D721Med (cell line): ENCODE measurements at regions not wholly inside any gene's neighbourhood (a gene's known extent, or its start where the extent isn't known, plus 50 kb on each side); places are given as distances from the start of the nearest gene placed in this dataset.
A peak's percentile ranks its signal among the peaks of the same experiment; 100 is the strongest.

Experiments
- DNase-seq: peaks from one replicate; pipeline ENCODE4 v3.0.0; 2011; ENCODE audit warnings: low spot score; ENCODE audit not compliant: insufficient read length
- FAIRE-seq: peaks from 2 replicates; lab custom pipeline; 2011; peaks lifted over from hg19 to GRCh38; lab: Jason Lieb, UNC
- TF ChIP-seq, protein P1 (sequence below): IDR thresholded peaks from 2 replicates; pipeline ENCODE4 v1.5.1; 2012; ENCODE audit warnings: mild to moderate bottlenecking, control low read depth; ENCODE audit not compliant: insufficient read depth; ENCODE audit errors: missing control alignments

DNA sequence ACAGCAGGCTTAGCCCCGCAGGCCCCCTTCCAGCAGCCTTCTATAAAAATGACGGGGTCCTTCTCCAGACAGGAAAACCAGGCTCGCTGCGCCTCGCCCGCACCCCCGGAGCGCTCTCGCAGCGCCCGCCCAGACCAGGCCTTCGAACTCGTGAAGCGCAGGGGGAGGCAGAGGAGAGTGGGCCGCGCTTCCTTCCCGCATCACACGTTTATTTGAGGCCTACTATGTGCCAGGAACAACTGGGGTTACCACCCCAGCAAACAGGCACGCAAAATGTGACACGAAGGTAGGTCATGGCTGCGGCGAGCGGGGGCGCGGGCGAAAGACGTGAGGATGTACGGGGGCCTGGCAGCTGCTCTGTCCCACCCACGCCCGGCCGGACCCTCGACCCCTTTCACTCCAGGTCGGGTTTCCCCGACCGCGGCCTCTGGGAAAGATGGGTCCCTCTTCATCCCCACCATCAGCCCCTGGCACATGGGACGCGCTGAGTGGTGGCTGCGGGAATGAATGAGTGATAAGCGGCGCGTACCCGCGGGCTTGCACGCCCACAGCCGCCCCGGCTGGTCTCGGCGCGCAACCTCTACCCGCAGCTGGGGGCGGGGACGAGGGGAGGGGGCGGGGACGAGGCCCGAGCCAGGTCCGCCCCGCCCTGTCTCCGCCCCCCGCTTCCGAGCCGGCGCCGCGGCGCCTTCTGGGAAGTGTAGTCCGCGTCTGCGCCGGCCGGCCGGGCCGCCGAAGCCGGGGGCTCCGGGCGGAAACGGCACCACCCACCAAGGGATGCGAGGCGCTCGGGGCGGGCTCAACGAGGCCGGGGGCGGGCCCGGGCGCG is 59.1 kb downstream of the ZNF467 start:
- peak; percentile 73 for DNase-seq
- no peak for FAIRE-seq

DNA sequence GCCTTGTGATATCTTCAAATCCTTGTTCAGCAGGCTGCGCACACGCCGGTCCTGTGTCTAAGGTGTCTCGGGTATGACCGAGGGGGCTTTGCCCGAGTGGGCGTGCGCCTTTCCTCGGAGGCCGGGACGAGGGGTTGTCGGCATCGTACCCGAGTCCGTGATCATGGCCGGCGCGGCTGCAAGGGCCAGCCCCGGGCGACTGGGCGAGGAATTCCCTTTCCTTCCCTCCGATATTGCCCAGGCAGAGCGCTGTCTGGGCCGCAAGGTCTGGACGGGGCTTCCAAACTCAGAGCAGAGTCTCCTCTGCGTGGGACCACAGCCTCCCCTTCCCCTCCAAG is 59.7 kb downstream of the ZNF467 start:
- FAIRE-seq: no peak
- TF ChIP-seq, protein P1, sequence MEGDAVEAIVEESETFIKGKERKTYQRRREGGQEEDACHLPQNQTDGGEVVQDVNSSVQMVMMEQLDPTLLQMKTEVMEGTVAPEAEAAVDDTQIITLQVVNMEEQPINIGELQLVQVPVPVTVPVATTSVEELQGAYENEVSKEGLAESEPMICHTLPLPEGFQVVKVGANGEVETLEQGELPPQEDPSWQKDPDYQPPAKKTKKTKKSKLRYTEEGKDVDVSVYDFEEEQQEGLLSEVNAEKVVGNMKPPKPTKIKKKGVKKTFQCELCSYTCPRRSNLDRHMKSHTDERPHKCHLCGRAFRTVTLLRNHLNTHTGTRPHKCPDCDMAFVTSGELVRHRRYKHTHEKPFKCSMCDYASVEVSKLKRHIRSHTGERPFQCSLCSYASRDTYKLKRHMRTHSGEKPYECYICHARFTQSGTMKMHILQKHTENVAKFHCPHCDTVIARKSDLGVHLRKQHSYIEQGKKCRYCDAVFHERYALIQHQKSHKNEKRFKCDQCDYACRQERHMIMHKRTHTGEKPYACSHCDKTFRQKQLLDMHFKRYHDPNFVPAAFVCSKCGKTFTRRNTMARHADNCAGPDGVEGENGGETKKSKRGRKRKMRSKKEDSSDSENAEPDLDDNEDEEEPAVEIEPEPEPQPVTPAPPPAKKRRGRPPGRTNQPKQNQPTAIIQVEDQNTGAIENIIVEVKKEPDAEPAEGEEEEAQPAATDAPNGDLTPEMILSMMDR: no peak
- DNase-seq: no peak

More for the DNA sequence above, 59.1 kb downstream of the ZNF467 start:
- TF ChIP-seq, protein P1: no peak

DNA sequence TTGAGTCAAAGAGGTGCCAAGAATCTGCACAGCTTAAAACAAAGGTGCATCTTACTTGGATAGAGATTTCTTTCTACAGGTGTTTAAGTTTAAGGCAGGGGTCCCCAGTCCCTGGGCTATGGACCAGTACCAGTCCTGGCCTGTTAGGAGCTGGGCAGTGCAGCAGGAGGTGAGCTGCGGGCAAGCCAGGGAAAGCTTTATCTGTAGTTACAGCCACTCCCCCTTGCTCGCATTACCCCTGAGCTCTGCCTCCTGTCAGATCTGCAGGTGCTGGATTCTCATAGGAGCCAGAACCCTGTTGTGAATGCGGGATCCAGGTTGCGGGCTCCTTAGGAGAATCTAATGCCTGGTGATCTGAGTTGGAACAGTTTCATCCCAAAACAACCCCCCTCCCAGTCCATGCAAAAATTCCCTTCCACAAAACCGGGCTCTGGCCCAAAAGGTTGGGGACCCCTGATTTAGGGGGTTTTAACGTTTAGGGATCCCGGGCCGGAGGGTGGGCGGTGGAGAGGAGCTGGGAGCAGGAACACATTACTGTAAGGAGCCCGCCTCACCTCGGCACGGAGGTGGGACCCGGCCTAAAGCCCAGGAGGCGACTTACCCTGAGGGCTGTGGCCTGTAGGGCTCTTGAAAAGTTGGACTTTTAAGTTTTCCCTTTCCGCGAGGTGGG is 60.2 kb downstream of the ZNF467 start:
- TF ChIP-seq, protein P1: no peak
- no peak for FAIRE-seq
- no peak for DNase-seq

DNA sequence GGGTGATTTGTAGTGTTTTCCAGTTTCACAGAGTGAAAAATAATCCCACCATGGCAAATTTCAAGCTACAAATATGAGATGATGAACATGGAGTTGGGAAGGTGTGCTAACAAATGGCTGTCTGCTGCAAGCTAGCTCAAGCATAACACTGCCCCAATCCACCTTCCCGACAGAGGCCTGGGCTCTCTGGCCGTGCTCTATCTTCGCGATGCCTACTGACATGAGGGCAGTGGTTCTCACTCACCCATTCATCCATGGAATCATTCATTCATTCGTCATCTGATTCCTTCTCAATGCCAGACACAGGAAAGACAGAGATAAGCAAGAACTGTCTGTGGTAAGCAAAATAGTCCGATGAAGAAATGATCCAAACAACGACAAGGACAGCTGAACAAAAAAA is 65.4 kb downstream of the ZNF467 start:
- TF ChIP-seq, protein P1: no peak
- FAIRE-seq: no peak
- DNase-seq: no peak

DNA sequence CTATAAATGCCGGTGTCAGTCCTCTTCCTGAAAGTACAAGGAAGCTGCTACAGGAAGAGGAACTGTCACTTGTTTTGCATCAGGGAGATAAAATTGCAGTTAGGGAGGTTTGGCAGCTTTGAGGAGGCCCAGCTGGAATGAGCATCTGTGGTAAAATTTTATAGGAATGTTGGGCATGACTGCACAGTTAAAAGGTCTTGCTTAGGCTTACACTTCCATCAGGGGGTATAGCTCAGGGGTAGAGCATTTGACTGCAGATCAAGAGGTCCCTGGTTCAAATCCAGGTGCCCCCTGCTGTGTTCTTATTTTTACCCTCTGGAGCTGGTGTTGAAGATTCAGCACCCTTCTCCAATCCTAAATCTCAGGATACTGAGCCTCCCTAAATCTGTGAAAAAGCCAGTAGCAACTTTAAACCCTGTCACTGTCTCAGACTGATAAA is 65.9 kb downstream of the ZNF467 start:
- no peak for DNase-seq
- TF ChIP-seq, protein P1: no peak
- FAIRE-seq: no peak

DNA sequence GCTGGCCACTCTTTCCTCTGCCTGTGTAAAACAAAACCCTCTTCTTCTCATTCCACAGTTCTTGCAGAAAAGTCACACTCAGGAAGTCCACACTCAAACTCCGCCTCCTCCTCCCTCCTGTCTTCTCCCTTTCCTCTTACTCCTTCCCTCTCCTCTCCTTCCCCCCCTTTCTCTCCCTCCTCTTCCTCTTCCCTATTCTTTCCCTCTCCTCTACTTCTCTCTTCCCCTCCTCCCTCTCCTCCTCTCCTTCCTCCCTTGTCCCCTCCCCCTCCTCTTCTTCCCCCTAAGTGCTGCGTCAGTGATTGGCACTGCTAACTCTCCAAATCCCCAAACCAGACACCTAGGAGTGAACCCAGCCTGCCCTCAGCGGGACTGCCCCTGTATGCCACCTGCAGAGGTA is 67.0 kb downstream of the ZNF467 start:
- FAIRE-seq: no peak
- TF ChIP-seq, protein P1: no peak
- DNase-seq: no peak

DNA sequence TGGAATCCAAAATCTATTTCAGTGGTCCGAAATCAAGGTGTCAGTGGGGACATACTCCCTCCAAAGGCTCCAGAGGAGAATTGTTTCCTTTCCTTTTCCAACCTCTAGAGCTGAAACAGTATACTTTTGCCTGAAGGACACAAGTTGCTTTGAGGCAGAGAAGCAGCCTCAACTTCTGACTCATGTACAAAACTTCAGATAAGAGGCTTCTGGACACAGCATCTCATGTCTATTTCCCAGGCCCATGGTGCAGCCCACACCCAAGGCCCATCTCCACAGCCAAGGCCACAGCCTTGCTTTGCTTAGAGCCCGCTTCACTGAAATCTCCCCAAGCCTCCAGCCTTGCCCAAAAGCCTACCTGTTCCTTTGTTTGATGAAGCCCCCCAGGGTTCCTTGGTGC is 68.9 kb downstream of the ZNF467 start:
- DNase-seq (no peak), FAIRE-seq (no peak)
- TF ChIP-seq, protein P1: no peak
